A549 (cell line): ENCODE measurements at regions not wholly inside any gene's neighbourhood (a gene's known extent, or its start where the extent isn't known, plus 50 kb on each side); places are given as distances from the start of the nearest gene placed in this dataset.

ENCODE experiments used
- ATAC-seq, 2 experiments: fragments of 200-7000 bp in 1 of 2; fragments of >200 bp in 1 of 2; cut with Nextera tagmentation in 1 of 2; cut with Tn5 transposase in 1 of 2; 3 replicates each; pipeline versions ENCODE4 v1.8.0 to v1.9.1; 2018 to 2020; ENCODE audit warnings: mild to moderate bottlenecking in 1 of 2, moderate library complexity in 1 of 2
- CTCF ChIA-PET: fragments of 300-600 bp; sonication (Branson Sonifier 250); formaldehyde crosslinking; extraction: SDS; loops from one replicate; lab custom pipeline; 2021; ENCODE audit warnings: antibody characterized with exemption, inconsistent platforms; lab: Yijun Ruan, JAX
- POLR2A ChIA-PET: fragments of 350-600 bp; formaldehyde crosslinking; extraction: SDS; loops from one replicate; lab custom pipeline; 2021; ENCODE audit warnings: antibody characterized with exemption, inconsistent platforms; lab: Yijun Ruan, JAX
- DNase-seq, 2 experiments: peaks; one replicate each; pipeline versions ENCODE4 v3.0.0 to v3.0.0-alpha.2; 2011 to 2016; ENCODE audit warnings: low read depth in 1 of 2, low spot score in 1 of 2
- FAIRE-seq: peaks from 2 replicates; lab custom pipeline; 2011; peaks lifted over from hg19 to GRCh38; lab: Jason Lieb, UNC
- H3K27ac ChIP-seq, 2 experiments: fragments of >200 bp; sonication (Bioruptor Twin); formaldehyde crosslinking; 3 replicates each; pipeline ENCODE4 v1.5.1; 2016 to 2017
- H3K4me1 ChIP-seq: fragments of >200 bp; sonication (Bioruptor Twin); formaldehyde crosslinking; 3 replicates; pipeline ENCODE4 v1.6.1; 2016
- H3K4me2 ChIP-seq: fragments of >200 bp; sonication (Bioruptor Twin); formaldehyde crosslinking; 3 replicates; pipeline ENCODE4 v1.6.1; 2016
- H3K4me3 ChIP-seq: fragments of >200 bp; sonication (Bioruptor Twin); formaldehyde crosslinking; 3 replicates; pipeline ENCODE4 v1.5.1; 2016
- H3K9me3 ChIP-seq: fragments of >200 bp; sonication (Bioruptor Twin); formaldehyde crosslinking; 3 replicates; pipeline ENCODE4 v1.6.1; 2016
- CBX2 ChIP-seq: fragments of 200-600 bp; sonication (generic); IDR thresholded peaks from 2 replicates; pipeline ENCODE4 v1.6.1; 2016; ENCODE audit warnings: low read depth, mild to moderate bottlenecking, borderline replicate concordance
- EHF ChIP-seq: fragments of 250-450 bp; sonication (Bioruptor Pico); IDR thresholded peaks from 2 replicates; pipeline ENCODE4 v1.5.0; 2020; ENCODE audit warnings: mild to moderate bottlenecking
- EP300 ChIP-seq, 2 experiments: fragments of >200 bp; sonication (Bioruptor Twin); formaldehyde crosslinking; IDR thresholded peaks; 2 replicates in 1 of 2; 3 replicates in 1 of 2; pipeline ENCODE4 v1.6.1; 2016 to 2017
- ESRRA ChIP-seq: fragments of 150-350 bp; IDR thresholded peaks from 2 replicates; pipeline ENCODE4 v1.6.1; 2014; ENCODE audit warnings: mild to moderate bottlenecking, low read length, borderline replicate concordance
- FOSL2 ChIP-seq, 2 experiments: fragments of 450-650 bp in 1 of 2; fragments of >200 bp in 1 of 2; sonication (Bioruptor Twin) in 1 of 2; formaldehyde crosslinking; IDR thresholded peaks; 2 replicates each; pipeline versions ENCODE4 v1.5.0 to v1.6.1; 2016 to 2020; ENCODE audit warnings: mild to moderate bottlenecking in 1 of 2, moderate library complexity in 1 of 2
- FOXS1 ChIP-seq: fragments of 250-450 bp; sonication (Bioruptor Pico); IDR thresholded peaks from 2 replicates; pipeline ENCODE4 v1.5.0; 2020; ENCODE audit warnings: mild to moderate bottlenecking, moderate library complexity
- HOXB13 ChIP-seq: fragments of 250-450 bp; sonication (Bioruptor Pico); IDR thresholded peaks from 2 replicates; pipeline ENCODE4 v1.5.0; 2020; ENCODE audit warnings: low read depth, mild to moderate bottlenecking, moderate library complexity
- HOXB5 ChIP-seq: fragments of 250-450 bp; sonication (Bioruptor Pico); IDR thresholded peaks from 2 replicates; pipeline ENCODE4 v1.5.0; 2020; ENCODE audit warnings: mild to moderate bottlenecking, moderate library complexity
- JUN ChIP-seq, 2 experiments: fragments of >200 bp; sonication (Bioruptor Twin); formaldehyde crosslinking; IDR thresholded peaks; 2 replicates in 1 of 2; 3 replicates in 1 of 2; pipeline ENCODE4 v1.6.1; 2016 to 2017
- KDM5A ChIP-seq: fragments of 200-600 bp; sonication (generic); IDR thresholded peaks from 2 replicates; pipeline ENCODE4 v1.6.1; 2016; ENCODE audit warnings: antibody characterized with exemption, mild to moderate bottlenecking
- MYC ChIP-seq: IDR thresholded peaks from 2 replicates; pipeline ENCODE4 v1.6.1; 2012; ENCODE audit warnings: mild to moderate bottlenecking, inconsistent platforms, low read length, improper control_type of control experiment, borderline replicate concordance
- NR3C1 ChIP-seq: fragments of >200 bp; sonication (Bioruptor Twin); formaldehyde crosslinking; IDR thresholded peaks from 3 replicates; pipeline ENCODE4 v1.6.1; 2017
- PHF8 ChIP-seq: fragments of 200-600 bp; sonication (generic); IDR thresholded peaks from 2 replicates; pipeline ENCODE4 v1.6.1; 2016; ENCODE audit warnings: low read depth, mild to moderate bottlenecking, antibody characterized with exemption, moderate library complexity, borderline replicate concordance
- RARB ChIP-seq: fragments of 250-450 bp; sonication (Bioruptor Pico); IDR thresholded peaks from 2 replicates; pipeline ENCODE4 v1.8.0; 2021; ENCODE audit warnings: mild to moderate bottlenecking, moderate library complexity
- RCOR1 ChIP-seq: fragments of 150-350 bp; IDR thresholded peaks from 2 replicates; pipeline ENCODE4 v1.6.1; 2014; ENCODE audit warnings: antibody characterized with exemption, low read length, low read depth
- REST ChIP-seq: fragments of 200-600 bp; sonication (generic); IDR thresholded peaks from 2 replicates; pipeline ENCODE4 v1.6.1; 2016; ENCODE audit warnings: antibody characterized with exemption, mild to moderate bottlenecking, moderate library complexity
- RFX5 ChIP-seq: fragments of 450-650 bp; IDR thresholded peaks from 2 replicates; pipeline ENCODE4 v1.7.1; 2014; ENCODE audit warnings: antibody characterized with exemption, mild to moderate bottlenecking, moderate library complexity
- SMC3 ChIP-seq: fragments of >200 bp; sonication (Bioruptor Twin); formaldehyde crosslinking; IDR thresholded peaks from 3 replicates; pipeline ENCODE4 v1.6.1; 2018; ENCODE audit warnings: inconsistent platforms
- SREBF2 ChIP-seq: fragments of 450-650 bp; IDR thresholded peaks from 2 replicates; pipeline ENCODE4 v1.6.1; 2014; ENCODE audit warnings: mild to moderate bottlenecking, moderate library complexity
- USF2 ChIP-seq: fragments of 450-650 bp; IDR thresholded peaks from 2 replicates; pipeline ENCODE4 v1.6.1; 2014; ENCODE audit warnings: antibody characterized with exemption
- ZNF302 ChIP-seq: fragments of 250-450 bp; sonication (Bioruptor Pico); IDR thresholded peaks from 2 replicates; pipeline ENCODE4 v1.9.0; 2021; ENCODE audit warnings: inconsistent platforms, mild to moderate bottlenecking, moderate library complexity
- WGBS: methylation state at CpG from one replicate; pipeline ENCODE4 v1.1.6; 2017; ENCODE audit errors: missing lambda C conversion rate; 5-methylcytosine and 5-hydroxymethylcytosine counted together

DNA sequence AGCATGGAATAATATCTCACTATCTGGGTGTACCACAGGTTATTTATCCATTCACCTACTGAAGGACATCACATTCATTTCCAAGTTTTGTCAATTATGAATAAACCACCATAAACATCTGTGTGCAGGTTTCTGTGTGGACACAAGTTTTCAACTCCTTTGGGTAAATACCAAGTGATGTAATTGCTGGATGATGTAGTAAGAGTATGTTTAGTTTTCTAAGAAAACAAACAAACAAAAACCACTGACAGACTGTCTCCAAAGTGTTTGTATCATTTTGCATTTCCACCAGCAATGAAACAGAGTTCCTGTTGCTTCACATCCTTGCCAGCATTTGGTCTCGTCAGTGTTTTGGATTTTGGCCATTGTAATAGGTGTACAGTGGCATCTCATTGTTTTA is 435.7 kb upstream of the PROX1 start:
- ATAC-seq, result no peak
- H3K27ac ChIP-seq, result no peak overlapping the region
- no peaks in the 10 kb centered on the region for H3K4me1 ChIP-seq
- TF ChIP-seq NR3C1, result no peak
- TF ChIP-seq CBX2, result no peak
- no peak for TF ChIP-seq RFX5
- TF ChIP-seq ZNF302 (CRISPR knock-in tag), result no peak
- no peak for TF ChIP-seq EHF (CRISPR knock-in tag)
- TF ChIP-seq REST, result no peak
- TF ChIP-seq RARB (CRISPR knock-in tag), result no peak
- no peak for TF ChIP-seq MYC
- no peak for TF ChIP-seq JUN (IDR thresholded peaks at IDR 0.05)
- no peak for TF ChIP-seq PHF8
- TF ChIP-seq RCOR1, result no peak
- no peak for TF ChIP-seq SREBF2
- TF ChIP-seq SMC3, result no peak
- CTCF ChIA-PET, result no interaction called here
- DNase-seq, result no peak
- POLR2A ChIA-PET, result no interaction called here
- H3K4me2 ChIP-seq, result no peak overlapping the region
- H3K4me3 ChIP-seq, result no peak overlapping the region
- no peaks in the 10 kb centered on the region for H3K9me3 ChIP-seq
- WGBS, result 0% methylated on average over 1 of the region's 1 CpG
- FAIRE-seq, result no peak

- Histone ChIP-seq H3K4me2 (no peak overlapping the region), H3K4me1 (no peaks in the 10 kb centered on the region), H3K27ac (no peak overlapping the region), H3K9me3 (peaks cover 4% of the 10 kb centered on the region; the same call in 1 of the 3 replicates), H3K4me3 (no peak overlapping the region)
- POLR2A ChIA-PET, result no interaction called here
- CTCF ChIA-PET, result no interaction called here
- no peak for FAIRE-seq
- no peak for TF ChIP-seq FOXS1
- no peak for TF ChIP-seq RCOR1
- no peak for TF ChIP-seq EP300 (IDR thresholded peaks at IDR 0.05)
- no peak for TF ChIP-seq FOSL2 (IDR thresholded peaks at IDR 0.05)
- TF ChIP-seq FOSL2 (CRISPR knock-in tag; IDR thresholded peaks at IDR 0.05), result no peak
- TF ChIP-seq USF2, result no peak
- TF ChIP-seq ESRRA, result no peak
- no peak for TF ChIP-seq HOXB13 (CRISPR knock-in tag)
- TF ChIP-seq KDM5A, result no peak
- TF ChIP-seq JUN (IDR thresholded peaks at IDR 0.05), result no peak
- no peak for TF ChIP-seq RARB (CRISPR knock-in tag)
- WGBS, result 0% methylated on average over 3 of the region's 3 CpGs
- no peak for ATAC-seq
- no peak for DNase-seq
These were observed 427.5 kb upstream of the PROX1 start for GRCh38 chr1:213560226-213560625.

- ChIA-PET CTCF (no interaction called here), POLR2A (no interaction called here)
- FAIRE-seq (no peak), DNase-seq (no peak), ATAC-seq (no peak)
- no peak overlapping the region for H3K4me3 ChIP-seq
- H3K4me1 ChIP-seq, result no peaks in the 10 kb centered on the region
- H3K9me3 ChIP-seq, result peaks cover 4% of the 10 kb centered on the region; the same call in 1 of the 3 replicates
- 42% methylated on average over 2 of the region's 2 CpGs for WGBS
- TF ChIP-seq MYC (no peak), HOXB5 (CRISPR knock-in tag) (no peak), RCOR1 (no peak)
- H3K4me2 ChIP-seq, result no peak overlapping the region
- no peak overlapping the region for H3K27ac ChIP-seq
These were observed 425.9 kb upstream of the PROX1 start for GRCh38 chr1:213561870-213562269.
